ENCODE measurements at regions not wholly inside any gene's neighbourhood (a gene's known extent, or its start where the extent isn't known, plus 50 kb on each side); places are given as distances from the start of the nearest gene placed in this dataset.

DNA sequence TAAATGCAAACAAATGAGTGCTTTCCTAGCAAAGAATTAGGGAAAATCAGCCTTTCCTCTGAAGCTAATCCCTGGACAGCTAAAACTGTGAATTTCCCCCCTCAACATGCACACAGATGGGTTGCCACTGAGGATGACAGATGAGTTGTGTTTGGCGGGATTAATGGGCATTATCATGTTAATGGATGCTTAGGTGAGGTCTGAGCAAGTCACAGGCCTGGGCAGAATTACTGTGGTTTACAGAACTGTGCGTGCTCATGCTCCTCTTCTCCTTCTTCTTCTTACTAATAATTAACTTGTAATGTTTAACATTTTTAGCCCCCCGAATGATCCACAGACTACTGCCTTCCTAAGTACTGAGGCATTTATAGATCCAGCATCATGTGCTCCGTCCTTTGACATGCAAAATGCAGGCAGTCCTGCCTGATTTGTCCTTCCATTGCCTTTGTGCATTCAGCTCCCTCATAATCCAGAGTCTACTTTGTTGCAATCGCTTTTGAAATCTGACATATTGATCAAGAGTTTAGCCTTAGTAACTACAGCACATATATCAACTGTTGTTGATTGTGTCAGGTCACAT lies 753.4 kb upstream of the MMS22L start:
- TF ChIP-seq, protein P1, sequence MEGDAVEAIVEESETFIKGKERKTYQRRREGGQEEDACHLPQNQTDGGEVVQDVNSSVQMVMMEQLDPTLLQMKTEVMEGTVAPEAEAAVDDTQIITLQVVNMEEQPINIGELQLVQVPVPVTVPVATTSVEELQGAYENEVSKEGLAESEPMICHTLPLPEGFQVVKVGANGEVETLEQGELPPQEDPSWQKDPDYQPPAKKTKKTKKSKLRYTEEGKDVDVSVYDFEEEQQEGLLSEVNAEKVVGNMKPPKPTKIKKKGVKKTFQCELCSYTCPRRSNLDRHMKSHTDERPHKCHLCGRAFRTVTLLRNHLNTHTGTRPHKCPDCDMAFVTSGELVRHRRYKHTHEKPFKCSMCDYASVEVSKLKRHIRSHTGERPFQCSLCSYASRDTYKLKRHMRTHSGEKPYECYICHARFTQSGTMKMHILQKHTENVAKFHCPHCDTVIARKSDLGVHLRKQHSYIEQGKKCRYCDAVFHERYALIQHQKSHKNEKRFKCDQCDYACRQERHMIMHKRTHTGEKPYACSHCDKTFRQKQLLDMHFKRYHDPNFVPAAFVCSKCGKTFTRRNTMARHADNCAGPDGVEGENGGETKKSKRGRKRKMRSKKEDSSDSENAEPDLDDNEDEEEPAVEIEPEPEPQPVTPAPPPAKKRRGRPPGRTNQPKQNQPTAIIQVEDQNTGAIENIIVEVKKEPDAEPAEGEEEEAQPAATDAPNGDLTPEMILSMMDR (IDR thresholded peaks at IDR 0.05) = no peak
- TF ChIP-seq EZH2 (IDR thresholded peaks at IDR 0.05; ENCODE audit: borderline replicate concordance, insufficient read depth, low read depth, low read length, poor library complexity, severe bottlenecking) = no peak

Measured in B cell (primary cell).